ENCODE measurements at regions not wholly inside any gene's neighbourhood (a gene's known extent, or its start where the extent isn't known, plus 50 kb on each side); places are given as distances from the start of the nearest gene placed in this dataset.
"Not testable (repeated sequence)": the region's sequence is repeated elsewhere in the genome, so short reads cannot be mapped to it uniquely, and the experiment has no call there.

DNA sequence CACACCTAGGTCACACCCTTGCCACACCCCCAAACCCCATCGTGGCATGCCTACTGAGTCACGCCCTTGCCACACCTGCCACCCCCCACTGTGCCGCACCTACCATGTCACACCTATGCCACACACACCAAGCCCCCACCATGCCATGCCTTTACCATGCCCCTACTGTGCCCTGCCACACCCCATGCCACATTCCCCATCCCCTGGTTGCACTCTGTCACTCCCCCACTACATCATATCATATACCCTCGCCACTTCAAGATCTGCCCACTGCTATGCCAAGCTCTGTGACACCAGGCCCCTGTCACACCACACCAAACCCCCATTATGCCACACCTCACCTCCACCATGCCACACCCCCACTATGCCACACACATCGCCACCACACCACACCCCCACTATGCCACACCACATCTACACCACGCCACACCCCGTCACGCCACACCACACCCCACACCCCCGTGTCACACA, 101.2 kb downstream of the OLFM1 start:
- Histone ChIP-seq H3K9me3 (no peaks in the 10 kb centered on the region), H3K27ac (no peak overlapping the region), H3K4me1 (peaks cover 0 to 28% (median 6%) of the 10 kb centered on the region in 4 donors), H3K4me3 (no peak overlapping the region), H3K27me3 (peaks cover 0 to 98% (median 23%) of the 10 kb centered on the region in 3 donors), H3K36me3 (no peaks in the 10 kb centered on the region)
- intact Hi-C loops (cut with DNase I; ENCODE audit: low total_unique reads) = no loop called here
- 78 to 87% (median 86%) methylated on average over 8 to 9 of the region's 9 CpGs for WGBS, 5 donors
- TF ChIP-seq EP300 (IDR thresholded peaks at IDR 0.05) (no peak), POLR2AphosphoS5 (IDR thresholded peaks at IDR 0.05) (no peak)
- no peak for DNase-seq

DNA sequence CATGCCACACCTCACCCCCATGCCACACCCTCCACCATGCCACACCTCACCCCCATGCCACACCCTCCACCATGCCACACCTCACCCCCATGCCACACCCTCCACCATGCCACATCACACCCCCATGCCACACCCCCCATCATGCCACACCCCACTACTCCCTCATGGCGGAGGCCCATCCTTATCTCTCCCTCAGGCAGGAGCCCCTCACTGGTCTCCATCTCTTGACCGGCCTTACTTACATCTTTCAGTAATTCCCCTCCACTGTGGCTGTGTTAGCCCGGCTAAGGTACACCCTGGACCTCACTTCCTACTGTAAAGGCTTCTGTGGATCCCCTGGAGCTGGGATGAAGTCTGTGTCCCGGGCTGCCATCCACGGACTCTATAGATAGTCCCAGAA, 102.0 kb downstream of the OLFM1 start:
- 84 to 94% (median 90%) methylated on average over 5 of the region's 5 CpGs for WGBS, 5 donors
- H3K9me3 ChIP-seq = no peaks in the 10 kb centered on the region
- no peak for DNase-seq
- H3K36me3 ChIP-seq = no peaks in the 10 kb centered on the region
- H3K4me1 ChIP-seq = peaks cover 0 to 20% (median 3%) of the 10 kb centered on the region in 4 donors
- no peak overlapping the region for H3K4me3 ChIP-seq
- no peak for TF ChIP-seq EP300 (IDR thresholded peaks at IDR 0.05)
- TF ChIP-seq, protein P1, sequence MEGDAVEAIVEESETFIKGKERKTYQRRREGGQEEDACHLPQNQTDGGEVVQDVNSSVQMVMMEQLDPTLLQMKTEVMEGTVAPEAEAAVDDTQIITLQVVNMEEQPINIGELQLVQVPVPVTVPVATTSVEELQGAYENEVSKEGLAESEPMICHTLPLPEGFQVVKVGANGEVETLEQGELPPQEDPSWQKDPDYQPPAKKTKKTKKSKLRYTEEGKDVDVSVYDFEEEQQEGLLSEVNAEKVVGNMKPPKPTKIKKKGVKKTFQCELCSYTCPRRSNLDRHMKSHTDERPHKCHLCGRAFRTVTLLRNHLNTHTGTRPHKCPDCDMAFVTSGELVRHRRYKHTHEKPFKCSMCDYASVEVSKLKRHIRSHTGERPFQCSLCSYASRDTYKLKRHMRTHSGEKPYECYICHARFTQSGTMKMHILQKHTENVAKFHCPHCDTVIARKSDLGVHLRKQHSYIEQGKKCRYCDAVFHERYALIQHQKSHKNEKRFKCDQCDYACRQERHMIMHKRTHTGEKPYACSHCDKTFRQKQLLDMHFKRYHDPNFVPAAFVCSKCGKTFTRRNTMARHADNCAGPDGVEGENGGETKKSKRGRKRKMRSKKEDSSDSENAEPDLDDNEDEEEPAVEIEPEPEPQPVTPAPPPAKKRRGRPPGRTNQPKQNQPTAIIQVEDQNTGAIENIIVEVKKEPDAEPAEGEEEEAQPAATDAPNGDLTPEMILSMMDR (IDR thresholded peaks at IDR 0.05) = no peak
- no peak for TF ChIP-seq POLR2AphosphoS5 (IDR thresholded peaks at IDR 0.05)
- TF ChIP-seq POLR2A (IDR thresholded peaks at IDR 0.05) = no peak
- H3K27me3 ChIP-seq = peaks cover 0 to 98% (median 31%) of the 10 kb centered on the region in 3 donors
- no peak overlapping the region for H3K27ac ChIP-seq
- intact Hi-C loops (cut with DNase I; ENCODE audit: low total_unique reads) = no loop called here

DNA sequence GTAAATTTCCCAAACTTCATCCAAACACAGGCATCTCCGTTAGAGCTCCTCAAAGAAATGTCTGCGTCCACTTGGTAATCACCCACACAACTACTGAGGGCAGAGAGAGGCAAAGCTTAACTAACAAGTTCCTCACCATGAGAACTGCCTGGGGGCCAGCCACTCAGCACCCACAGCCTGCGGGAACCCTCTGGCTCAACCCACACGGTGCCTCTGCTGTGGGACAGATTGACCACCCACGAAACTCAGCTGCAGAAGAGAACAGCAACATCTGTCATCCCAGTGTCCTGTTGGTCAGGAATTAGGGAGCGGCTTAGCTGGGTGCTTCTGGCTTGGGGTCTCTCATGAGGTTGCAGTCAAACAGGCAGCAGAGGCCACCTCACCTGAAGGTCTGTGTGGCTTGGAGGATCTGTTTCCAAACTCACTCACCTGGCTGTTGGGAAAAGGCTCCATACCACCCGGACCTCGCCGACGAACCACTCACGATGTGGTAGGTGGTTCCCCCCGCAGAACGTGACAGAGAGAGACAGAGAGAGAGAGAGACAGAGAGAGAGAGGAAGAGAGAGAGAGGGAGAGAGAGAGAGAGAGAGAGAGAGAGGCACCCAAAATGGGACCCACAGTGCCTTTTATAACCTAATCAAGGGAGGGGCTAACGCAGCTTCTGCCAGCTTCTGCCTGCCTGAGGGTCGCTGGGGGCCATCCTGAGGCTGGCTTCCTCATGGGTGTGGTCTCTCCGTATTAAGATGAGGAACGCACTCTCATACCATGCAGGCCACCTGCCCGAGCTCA, 103.5 kb downstream of the OLFM1 start:
- Histone ChIP-seq H3K27me3 (peaks cover 0 to 98% (median 29%) of the 10 kb centered on the region in 3 donors), H3K4me1 (peaks cover 0 to 7% (median 2%) of the 10 kb centered on the region in 4 donors), H3K4me3 (no peak overlapping the region), H3K9me3 (no peaks in the 10 kb centered on the region), H3K36me3 (no peaks in the 10 kb centered on the region), H3K27ac (no peak overlapping the region)
- 78 to 86% (median 80%) methylated on average over 17 to 18 of the region's 18 CpGs for WGBS, 5 donors
- TF ChIP-seq, protein P1 (IDR thresholded peaks at IDR 0.05) = no peak
- no peak for TF ChIP-seq EP300 (IDR thresholded peaks at IDR 0.05)
- no peak for TF ChIP-seq POLR2A (IDR thresholded peaks at IDR 0.05)
- no peak for TF ChIP-seq POLR2AphosphoS5 (IDR thresholded peaks at IDR 0.05)
- no peak for DNase-seq
- intact Hi-C loops (cut with DNase I; ENCODE audit: low total_unique reads) = no loop called here

DNA sequence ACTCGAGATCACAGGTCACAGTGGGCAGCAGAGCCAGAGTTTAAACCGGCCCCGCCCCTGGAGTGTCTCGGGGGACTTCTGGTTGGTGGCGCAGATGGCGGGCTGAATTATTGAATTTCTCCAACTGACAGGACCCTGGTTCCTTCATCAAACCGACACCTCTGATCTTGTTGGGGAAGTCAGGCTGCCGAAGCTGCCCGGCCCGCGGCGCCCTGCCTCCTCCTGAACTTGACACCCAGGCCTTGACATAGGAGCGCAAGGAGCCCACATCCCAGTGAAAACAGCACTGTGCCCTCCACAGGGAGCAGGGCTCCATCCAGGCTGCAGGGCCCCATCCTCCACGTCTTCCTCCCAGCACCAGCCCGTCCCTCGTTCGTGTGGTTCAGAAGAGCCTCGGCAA, 105.2 kb downstream of the OLFM1 start:
- Histone ChIP-seq H3K27ac (no peak overlapping the region), H3K36me3 (no peaks in the 10 kb centered on the region), H3K4me1 (no peaks in the 10 kb centered on the region), H3K27me3 (peaks cover 0 to 93% (median 22%) of the 10 kb centered on the region in 3 donors), H3K9me3 (no peaks in the 10 kb centered on the region), H3K4me3 (no peak overlapping the region)
- no peak for DNase-seq
- intact Hi-C loops (cut with DNase I; ENCODE audit: low total_unique reads) = no loop called here
- no peak for TF ChIP-seq POLR2AphosphoS5 (IDR thresholded peaks at IDR 0.05)
- TF ChIP-seq, protein P1 (IDR thresholded peaks at IDR 0.05) = no peak
- no peak for TF ChIP-seq EP300 (IDR thresholded peaks at IDR 0.05)
- no peak for TF ChIP-seq POLR2A (IDR thresholded peaks at IDR 0.05)
- 61 to 77% (median 71%) methylated on average over 12 to 18 of the region's 18 CpGs for WGBS, 5 donors

DNA sequence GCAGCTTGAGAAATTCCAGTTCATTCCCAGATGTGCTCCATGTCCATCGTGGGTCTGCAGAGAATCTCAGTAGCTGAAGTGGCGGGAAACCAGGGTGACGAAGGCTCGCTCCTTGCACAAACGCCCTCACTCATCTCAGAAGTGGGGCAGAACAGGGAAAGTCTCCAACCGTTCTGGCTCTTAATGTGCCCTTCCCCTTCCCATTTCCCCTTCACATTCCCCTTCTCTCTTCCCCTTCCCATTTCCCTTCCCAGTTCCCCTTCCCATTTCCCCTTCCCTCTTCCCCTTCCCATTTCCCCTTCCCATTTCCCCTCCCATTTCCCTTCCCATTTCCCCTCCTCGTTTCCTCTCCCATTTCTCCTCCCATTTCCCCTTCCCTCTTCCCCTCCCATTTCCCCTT, 108.5 kb downstream of the OLFM1 start:
- Histone ChIP-seq H3K9me3 (peaks cover 0 to 10% (median 0%) of the 10 kb centered on the region in 4 donors), H3K27me3 (peaks cover 0 to 91% (median 24%) of the 10 kb centered on the region in 3 donors)
- H3K4me3 ChIP-seq; H3K27ac ChIP-seq; H3K4me1 ChIP-seq; H3K36me3 ChIP-seq; intact Hi-C loops (cut with DNase I; ENCODE audit: low total_unique reads); DNase-seq: not testable (repeated sequence)
- 76 to 88% (median 78%) methylated on average over 7 of the region's 7 CpGs for WGBS, 5 donors

Measured in stomach (tissue), 8 donors.